NCI-H748 (cell line): ENCODE measurements at regions not wholly inside any gene's neighbourhood (a gene's known extent, or its start where the extent isn't known, plus 50 kb on each side); places are given as distances from the start of the nearest gene placed in this dataset.

Experiments used
- DNase-seq: peaks from one replicate; lab custom pipeline; 2025; ENCODE audit not compliant: unreplicated experiment; lab: John Stamatoyannopoulos, UW

DNA sequence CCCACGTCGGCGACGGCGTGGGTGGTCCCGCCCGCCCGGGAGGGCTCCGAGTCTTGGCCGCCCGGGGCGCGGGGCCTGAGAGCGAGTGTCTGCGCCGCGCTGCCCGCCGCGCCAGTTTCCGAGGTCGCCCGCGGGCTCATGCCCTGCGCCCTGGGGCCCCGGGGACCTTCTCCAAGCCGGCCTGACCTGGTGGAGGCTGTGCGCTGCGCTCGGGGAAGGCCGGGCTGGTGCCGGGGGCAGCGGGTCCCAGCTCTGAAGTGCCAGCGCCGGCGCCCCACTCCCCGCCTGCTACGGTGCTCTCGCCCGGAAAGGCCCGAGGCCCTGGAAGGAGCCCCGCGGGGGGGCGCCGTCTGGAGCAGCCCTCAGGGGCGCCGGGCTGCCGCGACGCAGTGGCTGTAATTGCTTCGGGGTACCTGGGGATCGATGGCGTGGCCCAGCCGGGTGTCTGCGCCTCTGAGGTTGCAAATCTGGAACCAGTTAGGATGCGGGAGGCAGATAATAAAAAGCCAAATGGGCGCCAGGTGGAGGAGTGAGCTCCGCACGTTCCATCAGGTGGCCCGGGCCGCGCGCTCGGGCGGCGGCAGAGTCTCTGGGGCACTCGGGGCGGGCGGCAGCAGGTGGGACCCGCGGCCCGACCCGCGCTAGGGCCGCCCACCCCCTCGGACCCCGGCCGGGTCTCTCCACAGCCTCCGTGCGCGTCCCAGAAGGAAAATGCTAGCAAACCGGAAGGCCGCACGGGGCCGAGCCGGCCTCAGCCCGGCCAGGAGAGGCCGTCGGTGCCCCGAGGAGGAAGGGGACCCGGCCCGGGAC lies 102.3 kb upstream of the DIO3 start:
- DNase-seq: peak; percentile 25

DNA sequence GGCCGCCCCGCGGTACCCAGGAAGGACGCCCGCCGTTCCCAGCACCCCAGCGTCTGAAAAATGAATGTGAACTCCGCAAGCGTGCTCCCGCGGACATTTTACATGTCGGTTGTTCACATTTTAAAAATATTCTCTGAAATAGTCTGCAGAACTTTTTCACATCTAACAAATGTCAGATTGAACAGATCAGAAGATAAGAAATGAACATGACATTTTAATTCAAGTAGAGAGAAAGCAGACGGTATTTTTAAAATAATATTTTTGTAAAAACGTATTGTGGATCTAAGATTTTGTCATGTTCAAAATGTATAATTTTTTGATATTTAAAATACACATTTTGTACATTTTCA lies 101.8 kb upstream of the DIO3 start:
- DNase-seq: no peak

DNA sequence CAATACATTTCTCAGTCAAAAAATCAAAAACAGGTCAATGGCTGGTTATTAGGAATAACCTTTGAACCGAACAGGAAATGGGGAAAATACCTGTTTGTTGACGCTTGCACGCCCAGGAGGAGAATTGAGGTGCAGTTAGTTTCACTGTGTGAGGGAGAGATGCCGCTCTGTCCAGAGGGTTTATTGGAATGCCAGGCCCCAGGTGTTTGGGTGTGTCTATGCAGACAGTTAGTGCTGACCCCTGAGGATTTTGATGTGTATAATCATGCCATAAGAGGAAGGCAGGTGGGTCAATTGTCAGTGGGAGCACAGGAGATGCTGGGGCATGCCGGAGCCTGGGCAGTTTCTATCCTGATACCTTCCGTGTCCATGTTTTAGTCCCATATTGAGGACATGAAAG lies 100.8 kb upstream of the DIO3 start:
- DNase-seq: no peak

DNA sequence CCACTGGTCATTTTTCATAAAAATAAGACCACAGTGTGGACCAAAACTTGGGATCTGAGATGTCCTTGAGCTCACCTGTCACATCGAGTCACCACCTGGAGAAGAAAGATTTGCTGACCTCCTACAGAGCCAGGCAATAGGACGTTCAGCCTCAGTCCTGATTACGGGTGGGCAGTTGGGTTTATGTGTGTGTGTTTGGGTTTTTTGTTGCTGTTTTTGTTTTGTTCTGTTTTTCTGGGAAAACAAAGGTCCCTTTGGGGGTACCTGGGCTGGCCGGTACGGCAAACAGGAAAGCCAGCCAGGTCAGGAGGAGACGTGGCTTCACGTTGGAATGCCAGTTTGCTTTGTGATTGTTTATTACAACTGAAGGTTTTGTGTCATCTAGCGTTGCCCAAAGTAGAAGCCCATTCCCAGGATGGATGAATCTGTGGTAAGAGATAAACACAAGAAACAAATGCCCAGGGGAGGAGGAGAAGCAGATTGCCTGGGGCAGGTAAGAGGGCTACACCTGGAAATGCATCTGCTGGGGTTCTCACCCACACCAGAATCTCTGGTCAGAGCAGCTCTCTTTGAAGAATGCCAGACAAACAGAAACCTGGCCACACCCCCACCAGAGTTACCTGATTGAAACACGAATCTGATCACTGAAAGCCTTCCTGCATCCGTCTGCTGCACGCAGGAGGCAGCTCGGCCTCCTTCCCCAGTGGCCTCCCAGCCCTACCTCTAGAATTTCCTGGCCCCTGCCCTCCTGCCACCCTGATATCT lies 100.1 kb upstream of the DIO3 start:
- DNase-seq: no peak

DNA sequence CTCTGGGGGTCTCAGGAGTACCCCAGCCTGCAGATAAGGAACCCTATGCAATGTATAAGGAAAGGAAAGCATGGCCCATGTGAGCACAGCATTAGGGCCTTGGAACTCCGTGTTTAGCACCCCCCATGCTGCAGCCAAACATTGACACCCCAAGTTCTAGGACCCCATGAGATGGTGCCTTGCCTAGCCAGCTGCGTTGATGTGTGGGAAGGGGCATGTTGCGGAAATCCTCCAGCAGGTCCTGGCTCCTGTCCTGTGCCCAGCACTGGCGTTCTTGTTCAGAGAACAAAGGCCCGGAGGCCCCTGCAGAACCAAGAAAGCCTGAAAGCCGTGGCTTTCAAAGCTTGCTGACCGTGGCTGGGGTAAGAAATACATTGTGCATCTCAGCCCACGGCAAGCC lies 99.4 kb upstream of the DIO3 start:
- DNase-seq: no peak

DNA sequence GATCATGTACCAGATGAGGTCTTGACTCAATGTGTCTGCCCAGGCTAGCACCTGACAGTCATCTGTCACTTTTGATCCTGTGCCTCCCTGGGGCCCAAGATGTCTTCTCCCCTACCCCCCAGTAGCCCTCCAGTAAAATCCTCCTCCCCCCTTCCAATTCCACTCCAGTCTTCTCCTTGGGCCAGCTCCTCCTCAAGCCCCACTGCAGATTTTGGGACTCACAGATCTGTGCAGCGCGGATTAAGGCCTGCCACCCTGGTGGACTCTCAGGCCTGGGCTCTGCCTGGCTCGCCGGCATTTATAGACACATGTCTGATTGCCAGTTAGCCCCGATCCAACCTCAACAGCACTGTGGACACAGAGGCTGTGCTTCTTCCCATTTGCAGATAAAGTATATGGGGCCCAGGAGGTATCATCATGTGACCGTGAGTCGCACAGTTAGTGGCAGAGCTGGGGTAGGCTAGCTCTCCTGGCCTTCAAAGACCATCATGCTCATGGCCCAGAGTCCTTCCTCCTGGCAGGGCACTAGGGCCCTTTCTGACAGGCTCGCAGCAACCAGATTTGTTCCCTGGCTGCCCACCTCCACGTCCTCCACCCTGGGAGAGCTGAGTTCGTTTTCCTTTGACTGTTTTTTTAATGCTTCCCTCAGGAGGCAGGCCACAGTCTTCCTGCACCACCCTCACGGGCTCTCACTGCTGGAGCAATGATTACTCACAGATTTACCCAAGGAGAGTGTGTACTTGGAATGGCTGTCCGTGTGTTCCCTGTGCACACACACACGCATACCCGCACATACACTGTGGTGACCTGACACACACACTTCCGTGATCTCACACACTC lies 98.3 kb upstream of the DIO3 start:
- no peak for DNase-seq

DNA sequence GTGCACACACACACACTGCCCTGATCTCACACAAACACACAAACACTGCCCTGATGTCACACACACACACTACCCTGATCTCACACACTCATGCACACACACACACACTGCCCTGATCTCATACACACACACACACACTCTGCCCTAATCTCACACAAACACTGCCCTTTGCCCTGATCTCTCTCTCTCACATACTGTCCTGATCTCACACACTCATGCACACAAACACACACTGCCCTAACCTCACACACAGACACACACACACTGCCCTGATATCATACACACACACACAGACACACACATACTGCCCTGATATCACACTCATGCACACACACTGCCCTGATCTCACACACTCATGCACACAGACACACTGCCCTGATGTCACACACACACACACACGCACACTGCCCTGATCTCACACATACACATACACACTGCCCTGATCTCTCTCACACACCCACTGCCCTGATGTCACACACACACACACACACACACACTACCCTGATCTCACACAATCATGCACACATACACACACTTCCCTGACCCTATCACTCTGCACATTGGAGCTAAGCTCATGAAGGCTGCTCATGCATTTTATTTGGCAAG lies 97.6 kb upstream of the DIO3 start:
- DNase-seq: no peak

DNA sequence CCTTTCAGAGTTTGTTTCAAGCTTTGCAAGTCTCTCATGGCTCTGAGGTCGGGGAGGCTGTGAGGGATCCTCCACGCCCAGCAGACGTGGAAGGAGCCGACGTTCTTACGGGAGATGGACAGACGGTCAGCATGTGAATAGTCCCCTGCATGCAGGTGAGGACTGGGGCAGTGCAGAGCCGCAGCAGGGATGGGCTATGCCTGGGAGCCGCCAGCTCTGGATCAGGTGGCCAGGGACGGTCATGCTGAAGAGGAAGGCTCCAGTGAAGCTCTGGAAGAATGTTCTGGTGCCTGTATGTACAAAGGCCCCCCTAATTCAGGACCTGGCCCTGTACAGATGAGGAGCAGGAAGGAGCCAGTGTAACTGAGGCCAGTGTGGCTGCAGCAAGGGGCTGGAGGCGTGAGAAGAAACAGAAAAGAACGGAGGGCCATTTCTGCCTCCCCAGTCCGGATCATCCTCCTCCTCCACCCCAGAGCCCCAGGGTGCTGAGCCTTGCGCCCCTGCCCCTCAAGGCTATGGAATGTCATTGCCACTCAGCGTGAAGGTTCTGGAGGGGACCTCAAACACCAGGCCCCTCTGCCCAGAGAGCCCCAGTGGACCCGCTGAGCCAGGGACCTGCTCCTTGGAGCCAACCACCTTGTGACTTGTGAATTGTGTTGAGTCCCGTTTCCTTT lies 96.8 kb upstream of the DIO3 start:
- DNase-seq: no peak

DNA sequence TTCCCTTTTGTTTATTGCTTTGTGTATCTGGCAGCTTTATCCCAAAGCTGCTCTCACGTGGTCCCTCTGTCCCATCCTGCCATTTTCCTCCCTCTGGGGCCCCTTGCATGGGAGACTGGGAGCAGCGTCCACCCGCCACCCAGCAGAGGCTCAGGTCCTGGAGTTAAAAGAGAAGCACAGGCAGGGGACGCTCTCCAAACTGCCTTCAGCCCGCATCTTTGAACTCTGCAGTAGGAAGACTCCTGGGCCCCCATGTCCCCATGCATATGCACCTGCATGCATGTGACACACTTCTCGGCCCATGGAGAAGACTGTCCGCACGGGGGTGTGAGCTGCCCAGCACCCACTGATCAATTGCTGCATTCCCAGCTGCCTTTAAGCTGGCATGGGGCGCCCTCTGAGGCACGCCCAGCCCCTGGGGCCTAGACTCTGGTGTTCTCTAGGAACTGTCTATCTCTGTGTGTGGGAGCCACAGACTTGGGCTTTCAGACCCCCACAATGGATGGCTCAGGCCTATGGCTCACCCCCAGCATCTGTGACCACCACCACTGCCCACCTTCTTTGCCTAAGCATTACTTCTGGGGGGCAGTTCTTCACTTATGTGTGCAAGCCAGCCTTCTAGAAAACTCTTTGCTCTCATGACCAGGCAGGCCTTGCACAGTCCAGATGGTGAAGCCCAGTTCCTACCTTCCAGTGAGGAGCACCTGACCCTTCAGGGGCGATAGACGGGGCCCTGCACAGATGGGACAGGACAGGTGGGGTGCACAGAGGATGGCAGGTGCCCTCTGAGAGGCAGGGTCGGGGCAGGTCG lies 96.1 kb upstream of the DIO3 start:
- DNase-seq: no peak

DNA sequence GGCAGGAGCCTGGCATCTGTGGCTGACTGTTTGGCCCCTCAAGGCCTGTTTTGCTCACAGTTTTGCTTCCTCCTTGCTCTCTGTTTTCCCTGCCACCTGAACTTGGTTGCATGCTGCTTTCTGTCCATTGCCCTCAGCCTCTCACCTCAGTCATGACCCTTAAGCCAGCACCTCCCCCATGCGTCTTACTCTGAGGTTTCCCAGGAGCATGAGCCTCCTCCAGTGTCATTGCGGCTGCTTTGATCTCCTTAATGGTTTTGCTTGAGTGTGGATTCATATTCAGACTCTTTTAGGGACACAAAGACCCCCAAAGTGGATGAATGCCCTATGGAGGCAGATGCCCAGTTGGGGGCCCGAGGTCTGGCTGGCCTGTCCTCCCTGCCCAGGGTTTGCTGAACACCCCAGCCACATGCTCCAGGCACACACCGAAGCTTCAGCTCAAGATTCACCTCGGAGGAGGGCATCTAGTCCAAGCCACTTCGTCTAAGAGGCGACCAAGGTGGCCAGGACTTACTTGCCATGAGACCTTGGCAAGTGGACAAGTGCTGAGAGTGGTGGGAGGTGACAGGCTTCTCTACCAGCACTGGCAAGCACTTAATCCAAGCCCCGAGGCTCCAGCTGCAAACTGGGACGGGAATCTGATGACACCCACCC lies 95.4 kb upstream of the DIO3 start:
- no peak for DNase-seq

DNA sequence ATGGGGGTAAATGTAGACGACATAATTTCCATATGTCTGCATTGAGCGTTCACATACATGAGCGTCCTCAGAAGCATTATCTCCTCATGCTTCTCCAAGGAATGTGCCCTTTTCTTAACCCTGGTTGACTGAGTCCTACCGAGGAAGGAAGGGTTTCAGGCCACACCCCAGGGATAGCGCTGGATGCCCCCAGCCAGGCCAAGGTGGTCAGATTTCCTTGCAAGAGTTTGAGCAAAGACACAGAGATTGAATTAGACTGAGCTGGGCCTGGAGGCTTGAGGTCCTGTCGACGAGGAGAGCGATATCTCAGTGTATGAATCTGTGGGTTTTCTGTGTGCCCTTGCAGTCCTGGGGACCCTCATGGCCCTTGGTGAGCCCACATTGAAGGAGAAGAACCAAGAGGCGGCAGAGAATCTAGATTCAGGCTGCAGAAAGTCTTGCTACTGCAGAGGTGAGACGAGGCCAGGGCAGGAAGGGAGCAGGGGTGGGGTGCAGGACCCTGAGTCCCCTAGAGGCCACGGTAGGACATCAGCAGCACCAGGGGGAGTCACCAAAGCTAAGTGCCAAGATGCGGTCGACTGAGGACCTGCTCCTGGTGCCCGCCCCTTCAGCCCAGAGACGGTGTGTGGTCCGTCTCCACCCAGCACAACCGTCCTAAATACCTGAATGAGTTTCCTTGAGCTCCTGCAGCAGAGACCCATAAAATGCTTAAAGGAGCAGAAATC lies 94.7 kb upstream of the DIO3 start:
- no peak for DNase-seq

DNA sequence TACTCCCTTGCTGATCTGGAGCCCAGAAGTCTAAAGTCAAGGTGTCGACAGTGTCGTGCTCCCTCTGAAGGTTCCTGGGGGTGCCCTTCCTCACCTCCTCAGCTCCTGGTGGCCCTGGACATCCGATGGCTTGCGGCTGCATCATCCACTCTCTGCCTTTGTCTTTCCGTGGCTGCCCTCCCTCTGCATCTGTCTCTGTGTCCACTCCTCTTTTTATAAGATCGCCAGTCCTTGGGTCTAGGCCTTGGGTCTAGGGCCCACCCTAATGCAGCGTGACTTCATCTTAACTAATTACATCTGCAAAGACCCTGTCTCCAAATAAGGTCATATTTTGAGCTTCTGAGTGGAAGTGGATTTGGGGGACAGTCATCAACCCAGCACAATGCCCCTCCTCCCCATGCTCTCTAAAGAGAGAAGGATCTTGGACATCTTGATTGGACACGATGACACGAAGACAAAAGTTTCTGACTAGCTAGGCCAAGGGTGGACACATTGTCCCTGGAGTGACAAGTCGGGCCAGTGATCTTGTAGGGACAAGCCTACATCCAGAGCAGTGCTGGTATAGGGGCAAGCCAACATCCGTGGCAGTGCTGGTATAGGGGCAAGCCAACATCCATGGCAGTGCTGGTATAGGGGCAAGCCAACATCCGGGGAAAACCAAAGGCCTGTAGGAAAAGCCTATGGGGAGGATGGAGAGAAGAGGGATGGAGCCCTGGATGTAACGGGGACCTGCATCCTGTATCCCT lies 93.9 kb upstream of the DIO3 start:
- no peak for DNase-seq

DNA sequence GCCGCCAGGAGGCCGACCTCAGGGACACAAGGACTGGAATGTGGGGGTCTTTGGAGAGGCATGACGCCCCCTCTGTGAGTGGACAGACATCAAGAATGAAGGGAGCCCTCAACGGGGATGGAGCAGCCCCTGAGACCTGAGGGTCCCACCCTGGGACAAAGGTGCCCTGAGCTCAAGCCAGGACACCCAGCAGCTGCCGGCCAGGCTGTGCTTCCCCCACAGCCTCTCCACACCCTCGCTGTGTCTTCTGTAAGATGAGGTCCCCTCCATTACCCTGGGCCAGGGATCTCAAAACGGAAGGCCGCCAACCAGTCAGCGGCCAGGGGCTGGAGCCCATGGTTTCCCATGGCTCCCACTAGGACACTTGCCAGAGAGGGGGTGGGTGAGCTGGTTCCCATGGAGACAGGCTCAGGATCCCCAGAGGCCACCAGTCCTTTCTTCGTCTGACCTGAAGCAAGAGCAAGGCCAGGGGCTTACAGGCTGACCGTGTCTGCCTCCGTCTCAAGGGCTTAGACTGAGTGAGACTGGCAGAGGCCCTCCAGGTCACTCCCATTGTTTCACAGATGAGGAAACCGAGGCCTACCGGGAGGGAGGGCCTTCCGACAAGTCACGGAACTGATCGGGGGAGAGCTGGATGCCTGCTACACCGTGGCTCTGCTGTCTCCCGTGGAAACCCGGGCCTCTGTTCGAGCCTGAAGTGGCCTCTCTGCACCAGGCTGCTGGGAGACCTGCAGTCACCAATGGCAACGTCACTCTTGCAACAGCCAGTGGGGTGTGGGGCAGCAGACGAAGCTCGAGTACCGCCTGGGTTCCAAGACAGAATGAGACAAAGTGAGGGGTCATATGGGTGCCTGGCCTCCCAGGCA lies 91.7 kb upstream of the DIO3 start:
- DNase-seq: no peak

DNA sequence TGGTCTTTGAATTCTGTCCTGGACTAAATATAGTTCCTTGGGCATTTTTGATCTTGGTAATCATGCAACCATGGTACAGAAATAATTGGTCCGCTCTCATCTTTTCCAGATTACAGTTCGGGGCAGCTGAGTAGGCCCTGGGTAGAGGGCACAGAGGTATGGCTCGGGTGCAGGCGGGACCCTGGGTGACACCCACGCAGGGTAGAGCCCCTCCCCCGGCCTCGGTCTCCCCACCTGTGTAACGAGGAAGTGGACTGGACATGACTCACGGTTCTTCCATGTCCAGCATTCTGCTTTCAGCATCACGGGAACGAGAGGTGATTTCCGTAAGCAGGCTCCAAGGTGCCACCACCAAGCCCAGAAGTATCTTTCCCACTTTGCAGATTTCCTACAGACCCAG lies 91.0 kb upstream of the DIO3 start:
- no peak for DNase-seq

DNA sequence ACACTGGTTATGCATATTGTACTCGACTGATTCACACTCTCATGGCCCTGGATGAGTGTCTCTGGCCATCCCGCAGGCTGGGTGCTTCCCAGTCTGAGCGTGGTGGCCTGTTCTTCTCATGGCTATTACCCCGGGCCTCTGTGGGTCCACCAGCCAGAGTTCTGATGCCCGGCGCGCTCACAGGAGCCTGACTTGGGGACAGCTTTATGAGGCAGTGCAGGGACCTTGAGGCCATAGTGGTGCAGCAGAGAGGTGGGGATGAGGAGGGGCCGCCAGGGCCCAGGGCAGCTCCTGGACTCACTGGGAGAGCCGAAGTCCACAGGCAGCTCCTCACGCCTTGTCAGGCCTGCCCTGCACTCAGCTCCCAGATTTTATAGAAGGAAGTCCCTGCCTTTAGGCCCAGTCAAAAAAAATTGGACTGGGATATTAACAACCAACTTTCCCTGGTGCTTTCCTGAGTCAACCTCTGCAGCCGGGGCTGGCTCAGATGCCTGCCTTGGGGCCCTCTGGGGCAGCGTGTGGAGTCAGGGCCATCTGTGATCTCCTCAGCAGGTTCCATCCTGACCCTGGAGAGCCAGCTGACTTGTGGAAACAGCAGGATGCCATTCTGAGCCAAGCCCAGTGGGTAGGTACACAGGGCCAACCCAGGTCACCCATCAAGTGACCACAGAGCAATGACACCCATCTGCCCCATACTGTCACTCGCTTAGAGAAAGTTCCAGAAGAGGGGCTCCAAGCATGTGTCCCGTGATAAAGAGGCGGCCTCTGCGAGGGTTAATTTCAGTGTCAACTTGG lies 89.4 kb upstream of the DIO3 start:
- no peak for DNase-seq

DNA sequence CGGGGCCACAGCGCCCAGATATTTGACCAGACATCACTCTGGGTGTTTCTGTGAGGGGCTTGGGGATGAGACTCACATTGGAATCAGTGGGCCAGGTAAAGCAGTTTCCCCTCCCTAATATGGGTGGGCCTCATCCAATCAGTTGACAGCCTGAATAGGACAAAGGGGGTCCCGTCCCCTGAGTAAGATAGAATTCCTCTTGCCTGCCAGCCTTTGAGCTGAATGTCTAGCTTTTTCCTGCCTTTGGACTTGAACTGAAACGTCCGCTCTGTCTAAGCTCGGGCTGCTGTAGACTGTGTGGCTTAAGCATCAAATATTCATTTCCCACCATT lies 88.8 kb upstream of the DIO3 start:
- DNase-seq: no peak
